ENCODE measurements at regions not wholly inside any gene's neighbourhood (a gene's known extent, or its start where the extent isn't known, plus 50 kb on each side); places are given as distances from the start of the nearest gene placed in this dataset.

DNA sequence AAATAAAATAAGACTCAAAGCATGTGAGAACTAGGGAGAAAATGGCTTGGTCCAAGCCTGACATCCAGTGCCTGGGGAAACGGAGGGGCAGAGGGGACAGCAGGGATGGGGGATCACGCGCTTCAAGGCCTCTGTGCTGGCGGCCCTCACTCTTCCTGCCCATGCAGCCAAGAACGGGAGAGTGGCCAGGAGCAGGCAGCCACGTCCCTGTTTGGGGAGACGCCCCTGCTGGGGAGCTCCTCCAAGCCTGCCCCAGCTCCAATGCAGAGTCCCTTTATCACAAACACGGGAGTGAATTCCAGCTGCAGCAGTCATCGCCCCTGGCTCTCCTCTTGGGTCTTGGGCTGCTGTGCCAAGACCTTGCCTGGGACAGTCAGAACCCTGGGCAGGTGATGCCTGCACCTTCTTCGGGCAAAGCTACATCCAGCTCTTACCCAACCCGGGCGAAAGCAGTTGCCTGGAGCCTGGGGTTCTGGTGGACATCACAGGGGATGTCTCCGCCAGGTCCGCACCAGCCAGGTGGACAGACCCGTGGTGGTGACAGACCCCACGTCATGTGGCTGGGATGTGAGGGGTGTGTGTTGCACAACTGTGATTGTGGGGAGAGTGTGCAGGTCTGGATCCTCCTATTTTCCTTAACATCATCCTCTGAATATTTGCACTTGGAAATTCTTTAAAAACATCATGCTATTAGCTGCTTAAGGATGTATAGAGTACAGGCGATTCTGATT lies 1391.3 kb downstream of the BRD1 start:
- H3K27me3 ChIP-seq: no peaks in the 10 kb centered on the region
- H3K9me3 ChIP-seq: no peaks in the 10 kb centered on the region
- no peaks in the 10 kb centered on the region for H3K36me3 ChIP-seq
- no peak overlapping the region for H3K4me3 ChIP-seq
- DNase-seq (no peak), ATAC-seq (no peak)
- TF ChIP-seq, protein P1, sequence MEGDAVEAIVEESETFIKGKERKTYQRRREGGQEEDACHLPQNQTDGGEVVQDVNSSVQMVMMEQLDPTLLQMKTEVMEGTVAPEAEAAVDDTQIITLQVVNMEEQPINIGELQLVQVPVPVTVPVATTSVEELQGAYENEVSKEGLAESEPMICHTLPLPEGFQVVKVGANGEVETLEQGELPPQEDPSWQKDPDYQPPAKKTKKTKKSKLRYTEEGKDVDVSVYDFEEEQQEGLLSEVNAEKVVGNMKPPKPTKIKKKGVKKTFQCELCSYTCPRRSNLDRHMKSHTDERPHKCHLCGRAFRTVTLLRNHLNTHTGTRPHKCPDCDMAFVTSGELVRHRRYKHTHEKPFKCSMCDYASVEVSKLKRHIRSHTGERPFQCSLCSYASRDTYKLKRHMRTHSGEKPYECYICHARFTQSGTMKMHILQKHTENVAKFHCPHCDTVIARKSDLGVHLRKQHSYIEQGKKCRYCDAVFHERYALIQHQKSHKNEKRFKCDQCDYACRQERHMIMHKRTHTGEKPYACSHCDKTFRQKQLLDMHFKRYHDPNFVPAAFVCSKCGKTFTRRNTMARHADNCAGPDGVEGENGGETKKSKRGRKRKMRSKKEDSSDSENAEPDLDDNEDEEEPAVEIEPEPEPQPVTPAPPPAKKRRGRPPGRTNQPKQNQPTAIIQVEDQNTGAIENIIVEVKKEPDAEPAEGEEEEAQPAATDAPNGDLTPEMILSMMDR (IDR thresholded peaks at IDR 0.05): no peak
- no peak overlapping the region for H3K27ac ChIP-seq
- H3K4me1 ChIP-seq: no peaks in the 10 kb centered on the region
- intact Hi-C loops (cut with DNase I): no loop called here

DNA sequence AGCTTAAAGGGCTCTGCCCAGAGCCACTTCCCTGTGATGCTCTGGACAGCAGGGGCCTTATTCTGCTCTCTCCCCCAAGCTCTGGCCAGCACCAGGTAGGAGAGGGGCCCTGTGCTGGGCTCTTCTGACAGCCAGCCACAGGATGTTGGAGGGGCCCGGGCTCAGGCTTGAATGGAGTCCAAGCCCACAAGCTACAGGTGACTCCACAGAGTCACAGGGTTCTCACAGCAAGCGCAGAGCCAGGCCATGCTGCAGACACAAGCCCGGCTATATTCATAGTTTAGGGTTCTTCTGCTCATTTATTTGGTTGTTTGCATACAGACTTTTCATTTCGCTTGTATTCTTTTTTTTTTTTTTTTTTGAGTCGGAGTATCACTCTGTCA lies 1392.8 kb downstream of the BRD1 start:
- TF ChIP-seq, protein P1 (IDR thresholded peaks at IDR 0.05): no peak
- Histone ChIP-seq H3K36me3 (no peaks in the 10 kb centered on the region), H3K4me1 (no peaks in the 10 kb centered on the region), H3K9me3 (no peaks in the 10 kb centered on the region), H3K4me3 (no peak overlapping the region), H3K27me3 (no peaks in the 10 kb centered on the region), H3K27ac (no peak overlapping the region)
- intact Hi-C loops (cut with DNase I): no loop called here
- ATAC-seq (no peak), DNase-seq (no peak)

DNA sequence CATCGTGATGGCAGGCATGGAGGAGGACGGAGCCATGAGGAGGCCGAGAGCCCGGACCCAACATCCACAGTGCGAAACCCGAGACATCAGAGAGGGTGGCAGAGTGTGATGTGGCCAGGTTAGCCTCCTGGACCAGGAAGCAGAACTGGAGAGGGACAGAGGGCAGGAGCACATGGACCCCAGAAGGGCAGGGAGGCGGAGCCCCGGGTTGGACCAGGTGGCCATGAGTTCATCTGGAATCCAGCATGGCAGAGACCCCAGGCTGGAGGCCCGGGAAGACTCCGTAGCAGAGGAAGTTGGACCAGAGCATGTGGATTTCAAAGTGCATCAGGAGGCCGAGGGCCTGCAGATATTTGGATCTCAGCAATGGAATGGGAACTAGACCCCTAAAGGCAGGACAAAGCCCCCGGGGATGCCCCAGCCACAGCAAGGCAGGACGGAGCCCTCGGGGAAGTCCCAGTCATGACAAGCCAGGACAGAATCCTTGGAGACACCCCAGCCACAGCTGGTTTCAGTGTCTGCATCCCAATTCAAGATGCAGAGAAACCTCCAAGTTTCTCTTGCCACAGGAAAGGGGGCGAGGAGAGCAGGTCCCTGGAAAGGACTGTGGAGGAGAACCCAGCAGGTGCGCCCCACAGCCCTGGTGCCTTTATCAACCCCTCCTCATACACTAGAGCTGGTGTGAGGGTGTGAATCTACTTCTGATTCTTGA lies 1393.4 kb downstream of the BRD1 start:
- TF ChIP-seq, protein P1 (IDR thresholded peaks at IDR 0.05): no peak
- no peaks in the 10 kb centered on the region for H3K27me3 ChIP-seq
- H3K4me3 ChIP-seq: no peak overlapping the region
- ATAC-seq (no peak), DNase-seq (peak in 1 of 4 donors; percentile 15)
- intact Hi-C loops (cut with DNase I): no loop called here
- no peak overlapping the region for H3K27ac ChIP-seq
- no peaks in the 10 kb centered on the region for H3K36me3 ChIP-seq
- no peaks in the 10 kb centered on the region for H3K9me3 ChIP-seq
- no peaks in the 10 kb centered on the region for H3K4me1 ChIP-seq

DNA sequence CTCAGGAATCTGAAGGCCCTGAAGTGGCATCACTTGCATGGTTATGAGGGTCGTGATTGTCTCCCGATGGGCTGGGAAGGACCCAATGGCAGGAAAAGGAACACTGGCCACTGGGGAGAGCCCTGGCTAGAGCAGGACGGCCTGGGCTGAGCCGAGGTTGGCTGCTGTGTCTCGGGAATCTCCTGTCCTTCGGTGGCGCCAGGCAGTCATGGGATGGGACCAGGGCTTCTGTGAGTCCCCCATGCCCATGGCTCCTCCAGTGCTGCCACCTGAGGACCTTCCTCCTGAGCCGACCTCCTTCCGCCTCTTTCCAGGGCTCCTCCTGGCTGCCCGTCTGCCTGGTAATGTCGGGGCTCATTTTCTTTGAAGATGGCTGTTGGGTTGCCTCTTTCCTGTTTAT lies 1394.0 kb downstream of the BRD1 start:
- no peaks in the 10 kb centered on the region for H3K9me3 ChIP-seq

More for the DNA sequence above, 1394.0 kb downstream of the BRD1 start:
- Histone ChIP-seq H3K27ac (no peak overlapping the region), H3K27me3 (no peaks in the 10 kb centered on the region), H3K4me3 (no peak overlapping the region), H3K4me1 (no peaks in the 10 kb centered on the region), H3K36me3 (no peaks in the 10 kb centered on the region)
- intact Hi-C loops (cut with DNase I): no loop called here
- DNase-seq (peak in 2 of 4 donors; percentile 26 to 72), ATAC-seq (no peak)
- TF ChIP-seq, protein P1 (IDR thresholded peaks at IDR 0.05): no peak

Measured in left lung (tissue), 4 donors.